ENCODE measurements at regions not wholly inside any gene's neighbourhood (a gene's known extent, or its start where the extent isn't known, plus 50 kb on each side); places are given as distances from the start of the nearest gene placed in this dataset.

DNA sequence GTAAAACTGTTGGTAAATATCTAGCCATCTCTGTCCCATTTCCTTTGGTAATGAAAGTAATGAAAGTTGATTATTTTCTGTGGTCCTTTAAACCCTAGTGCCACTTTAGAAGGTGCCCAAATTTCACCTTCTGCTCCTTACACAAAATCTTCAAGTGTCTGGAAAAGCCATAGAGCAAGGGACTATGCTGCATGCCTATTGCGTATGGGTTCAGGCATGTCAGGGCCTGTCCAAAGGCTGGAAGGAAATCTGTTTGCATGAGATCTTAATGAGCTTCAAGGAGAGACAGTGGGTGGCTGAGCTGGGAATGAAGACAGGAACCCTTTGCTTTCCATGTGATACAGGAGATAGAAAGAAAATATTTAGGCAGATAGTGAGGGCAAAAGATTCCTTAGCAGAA lies 66.6 kb upstream of the CCN6 start:
- no peak for DNase-seq (ENCODE audit: low spot score)

DNA sequence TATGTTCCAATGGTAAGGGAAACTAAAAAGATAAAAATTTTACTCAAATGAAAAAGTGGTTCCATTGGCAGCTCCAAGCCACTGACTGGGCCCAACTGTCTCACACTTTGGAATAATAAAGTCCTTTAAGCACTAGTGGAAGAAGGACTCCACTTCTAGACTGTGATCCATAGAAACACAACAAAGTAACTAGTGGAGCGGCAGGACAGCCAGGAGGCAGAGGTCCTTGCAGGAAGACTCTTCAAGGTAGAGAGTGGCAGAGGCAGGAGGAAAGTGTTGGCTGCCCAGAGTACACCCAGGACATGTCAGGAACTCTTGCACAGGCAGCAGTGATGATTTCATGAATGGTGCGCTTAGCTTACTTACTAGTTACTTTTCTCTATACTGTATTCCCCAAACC lies 65.0 kb upstream of the CCN6 start:
- DNase-seq (ENCODE audit: low spot score): no peak

DNA sequence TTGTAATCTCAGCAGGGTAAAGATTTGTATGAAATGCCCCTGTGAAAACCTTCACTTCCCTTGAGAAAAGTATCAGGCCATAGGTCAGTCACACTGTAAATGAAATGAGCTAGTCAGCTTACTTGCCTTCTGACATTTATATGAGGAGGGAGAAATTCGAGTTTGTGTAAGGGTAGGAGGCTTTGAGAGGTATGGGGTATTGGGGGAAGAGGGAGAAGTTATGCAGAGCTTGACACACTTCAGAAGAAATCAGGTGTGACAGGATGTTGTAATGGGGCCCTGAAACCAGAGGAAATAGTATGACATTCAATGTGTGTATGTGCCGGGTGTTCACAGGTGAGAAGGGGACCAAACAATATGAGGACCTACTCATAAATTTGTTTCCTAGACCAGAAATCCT lies 64.2 kb upstream of the CCN6 start:
- no peak for DNase-seq (ENCODE audit: low spot score)

DNA sequence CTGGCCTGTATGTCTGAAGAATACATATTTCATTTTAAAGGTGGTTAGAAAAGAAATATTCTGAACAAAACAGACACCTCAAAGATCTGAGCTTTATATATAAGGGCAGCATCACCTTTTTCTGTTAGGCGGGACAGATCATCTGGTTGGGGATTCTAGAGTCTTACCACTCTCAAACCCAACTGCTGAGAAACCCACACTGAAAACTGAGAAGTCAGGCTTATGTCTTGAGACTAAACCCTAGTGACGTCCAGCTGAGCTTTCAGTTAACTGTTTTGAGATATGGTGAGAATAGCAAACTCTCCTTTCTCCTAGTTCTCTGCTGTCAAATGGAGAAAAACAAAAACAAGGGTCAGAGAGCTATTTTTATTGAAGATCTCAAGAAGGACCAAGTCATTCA lies 63.7 kb upstream of the CCN6 start:
- no peak for DNase-seq (ENCODE audit: low spot score)

DNA sequence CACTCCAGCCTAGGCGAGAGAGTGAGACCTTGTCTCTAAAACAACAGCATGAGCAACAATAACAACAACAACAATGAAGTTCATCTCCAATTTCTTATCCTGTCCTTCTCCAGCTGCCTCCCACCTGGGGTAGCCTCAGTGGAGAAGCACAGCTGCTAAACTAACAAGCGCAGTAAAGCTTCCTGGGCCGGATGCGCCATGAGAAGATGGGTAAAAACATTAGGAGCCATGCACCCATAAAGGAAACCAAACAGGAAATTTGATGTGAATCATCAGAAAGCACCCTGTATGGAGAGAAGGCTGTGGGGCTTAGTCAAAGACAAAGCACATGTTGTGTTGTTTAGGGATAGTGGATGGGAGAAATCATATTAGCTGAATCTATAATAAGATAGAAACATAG lies 61.1 kb upstream of the CCN6 start:
- DNase-seq (ENCODE audit: low spot score): no peak

DNA sequence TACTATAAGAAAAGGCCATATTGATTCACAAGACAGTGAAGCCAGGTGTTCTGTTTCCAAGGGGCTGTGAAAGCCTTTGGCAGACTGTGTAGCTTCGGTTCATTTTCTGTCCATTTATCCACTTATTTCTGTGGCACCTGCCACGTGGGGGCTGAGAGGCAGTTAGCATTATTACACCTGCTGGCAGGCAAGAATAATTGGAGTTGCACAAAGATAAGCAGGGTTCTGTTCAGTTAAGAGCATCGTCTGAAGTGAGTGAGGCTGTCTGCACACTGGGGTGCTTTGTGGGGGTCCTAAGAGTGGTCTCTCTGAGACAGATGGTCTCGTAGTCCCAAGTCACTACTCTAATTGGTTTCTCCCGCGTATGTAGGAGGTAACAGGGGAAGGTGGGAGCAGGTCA lies 60.6 kb upstream of the CCN6 start:
- no peak for DNase-seq (ENCODE audit: low spot score)

DNA sequence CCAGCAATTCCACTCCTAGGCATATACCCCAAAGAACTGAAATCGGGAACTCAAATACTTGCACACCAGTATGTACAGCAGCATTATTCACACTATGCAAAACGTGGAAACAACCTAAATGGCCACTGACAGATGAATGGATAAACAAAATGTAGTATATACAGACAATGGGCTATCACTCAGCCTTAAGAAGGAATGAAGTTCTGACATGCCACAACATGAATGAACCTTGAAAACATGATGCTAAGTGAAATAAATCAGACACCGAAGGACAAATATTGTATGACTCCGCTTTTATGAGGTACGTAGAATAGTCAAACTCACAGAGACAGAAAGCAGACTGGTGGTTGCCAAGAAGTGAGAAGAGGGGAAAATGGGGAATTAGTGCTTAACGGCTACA lies 59.1 kb upstream of the CCN6 start:
- no peak for DNase-seq (ENCODE audit: low spot score)

DNA sequence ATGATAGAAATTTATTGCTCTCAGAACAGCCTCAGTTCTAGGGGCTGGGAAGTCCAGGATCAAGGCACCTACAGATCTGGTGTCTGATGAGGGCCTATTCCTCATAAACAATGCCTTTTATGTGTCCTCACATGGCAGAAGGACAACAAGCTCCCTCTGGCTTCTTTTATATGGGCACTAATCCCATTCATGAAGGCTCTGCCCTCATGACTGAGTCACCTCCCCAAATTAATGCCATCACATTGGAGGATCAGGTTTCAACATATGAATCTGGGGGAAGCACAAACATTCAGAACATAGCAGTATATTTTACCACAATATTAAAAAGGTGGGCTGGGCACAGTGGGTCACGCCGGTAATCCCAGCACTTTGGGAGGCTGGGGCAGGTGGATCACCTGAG lies 58.5 kb upstream of the CCN6 start:
- DNase-seq (ENCODE audit: low spot score): no peak

DNA sequence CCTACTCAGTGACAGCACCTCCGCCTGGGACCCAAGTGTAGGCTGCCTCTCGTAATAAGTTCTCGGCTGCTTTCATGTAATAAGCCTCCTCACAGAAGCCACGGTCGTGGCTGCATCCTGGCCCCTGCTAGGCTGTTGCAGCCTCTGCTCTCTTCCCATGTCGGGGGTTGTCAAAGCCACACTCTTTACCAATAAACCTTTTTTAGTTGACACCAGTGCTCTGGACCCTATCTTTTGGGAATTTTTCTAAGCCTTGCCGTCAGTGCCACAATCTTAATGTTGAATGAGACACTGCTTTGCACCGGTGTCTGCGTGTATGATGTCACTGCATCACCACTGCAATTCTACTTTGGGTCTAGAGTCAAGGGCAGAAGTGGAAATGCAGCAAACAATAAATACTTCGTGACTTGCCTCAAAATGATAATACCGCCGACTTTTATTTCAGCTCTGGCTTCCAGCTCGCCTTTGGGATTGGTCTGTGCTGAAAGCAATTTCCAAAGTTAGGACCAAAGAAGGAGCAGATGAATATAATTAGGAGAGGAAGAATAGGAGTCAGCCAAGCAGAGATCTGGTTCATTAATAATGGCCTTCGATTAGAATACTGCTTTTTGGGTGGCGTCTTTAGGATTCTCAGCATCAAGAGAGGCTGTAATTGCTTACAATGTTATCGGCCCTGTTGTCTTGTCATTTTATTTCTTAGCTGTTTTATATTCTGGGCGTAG lies 57.6 kb upstream of the CCN6 start:
- DNase-seq (ENCODE audit: low spot score): no peak

DNA sequence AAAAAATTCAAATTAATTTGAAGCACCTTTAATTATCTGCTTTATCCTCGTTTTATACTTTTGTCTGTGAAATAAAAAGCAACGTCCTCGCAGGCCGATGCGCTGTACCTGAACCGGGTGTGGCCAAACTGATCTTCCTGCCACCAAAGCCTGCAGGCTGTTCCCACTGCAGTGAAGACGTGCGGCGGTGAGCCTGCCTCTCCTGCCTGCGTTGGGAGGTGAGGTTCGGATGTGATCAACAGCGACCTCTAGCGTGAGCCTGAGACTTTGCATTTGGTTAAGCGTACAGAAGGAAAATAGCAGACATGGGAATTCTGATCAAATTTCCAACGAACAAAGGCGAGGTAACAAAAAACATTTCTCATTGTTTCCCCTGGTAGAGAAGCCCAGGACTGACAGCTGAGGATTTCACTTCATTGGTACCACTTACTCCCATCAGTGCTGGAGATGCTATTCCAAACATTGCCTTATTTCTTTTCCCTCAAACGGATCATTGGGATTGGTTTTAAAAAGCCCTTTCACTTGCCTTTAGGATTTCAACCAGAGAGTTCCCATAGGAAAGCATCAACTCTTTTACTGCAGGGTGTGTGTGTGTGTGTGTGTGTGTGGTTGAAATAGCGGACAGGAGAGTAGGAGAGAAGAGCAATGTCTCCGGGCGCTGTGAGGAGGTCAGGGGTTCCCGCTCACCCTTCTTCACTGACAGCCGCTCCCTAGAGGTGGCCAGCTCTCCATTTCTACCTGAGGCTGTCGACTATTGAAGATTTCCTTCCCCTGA lies 56.6 kb upstream of the CCN6 start:
- peak; percentile 68 for DNase-seq (ENCODE audit: low spot score)

DNA sequence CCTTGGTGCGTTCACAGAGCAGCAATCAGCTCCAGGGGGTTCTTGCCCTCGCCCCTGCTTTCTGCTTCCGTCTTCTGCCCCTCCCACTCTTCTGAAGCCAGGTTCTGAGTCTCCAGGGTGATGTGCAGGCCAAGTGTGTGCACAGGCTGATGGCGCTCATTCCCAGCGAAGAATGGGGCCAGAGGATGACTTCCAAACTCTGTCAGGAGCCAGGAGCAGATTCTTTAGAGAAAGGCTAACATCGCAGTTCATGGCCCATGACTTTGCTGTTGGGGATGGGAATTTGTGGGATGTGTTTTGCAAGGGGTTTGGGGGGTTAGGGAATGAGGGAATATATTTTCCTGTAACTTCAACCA lies 56.1 kb upstream of the CCN6 start:
- DNase-seq (ENCODE audit: low spot score): no peak

DNA sequence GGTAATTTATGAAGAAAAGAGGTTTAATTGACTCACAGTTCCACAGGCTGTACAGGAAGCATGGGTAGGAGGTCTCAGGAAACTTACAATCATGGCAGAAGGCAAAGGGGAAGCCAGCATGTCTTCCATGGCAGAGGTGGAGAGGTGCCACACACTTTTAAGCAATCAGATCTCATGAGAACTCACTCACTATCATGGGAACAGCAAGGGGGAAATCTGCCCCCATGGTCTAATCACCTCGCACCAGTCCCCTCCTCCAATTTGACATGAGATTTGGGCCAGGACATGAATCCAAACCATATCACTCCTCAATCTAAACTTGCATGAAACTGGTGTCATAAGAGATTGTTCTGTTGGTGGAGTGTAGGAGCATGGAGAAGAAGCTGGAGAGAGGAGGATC lies 51.6 kb upstream of the CCN6 start:
- DNase-seq (ENCODE audit: low spot score): no peak
